Panc1 (cell line): ENCODE measurements at regions not wholly inside any gene's neighbourhood (a gene's known extent, or its start where the extent isn't known, plus 50 kb on each side); places are given as distances from the start of the nearest gene placed in this dataset.

Experiments used
- CTCF ChIP-seq: fragments of 450-650 bp; IDR thresholded peaks from 2 replicates; pipeline ENCODE4 v1.5.1; 2017; ENCODE audit warnings: mild to moderate bottlenecking
- POLR2AphosphoS5 ChIP-seq: IDR thresholded peaks from 2 replicates; pipeline ENCODE4 v1.6.1; 2012; ENCODE audit warnings: mild to moderate bottlenecking, low read depth, low read length, moderate library complexity
- SIN3A ChIP-seq: IDR thresholded peaks from 2 replicates; pipeline ENCODE4 v1.6.1; 2012; ENCODE audit warnings: low read depth, mild to moderate bottlenecking, low read length, moderate library complexity, borderline replicate concordance; ENCODE audit not compliant: insufficient read depth
- TCF7L2 ChIP-seq: IDR thresholded peaks from 2 replicates; pipeline ENCODE4 v1.6.1; 2011; ENCODE audit warnings: mild to moderate bottlenecking, low read depth, low read length, inconsistent platforms
- TF ChIP-seq, protein P1 (sequence below), 2 experiments: IDR thresholded peaks; 2 replicates each; pipeline ENCODE4 v1.6.1; 2011 to 2012; ENCODE audit warnings: low read depth in 2 of 2, control low read depth in 1 of 2, low read length in 1 of 2, mild to moderate bottlenecking in 1 of 2, moderate library complexity in 1 of 2; ENCODE audit not compliant: insufficient read depth in 1 of 2

- TF ChIP-seq CTCF, result no peak
- no peak for TF ChIP-seq TCF7L2
- TF ChIP-seq, protein P1, sequence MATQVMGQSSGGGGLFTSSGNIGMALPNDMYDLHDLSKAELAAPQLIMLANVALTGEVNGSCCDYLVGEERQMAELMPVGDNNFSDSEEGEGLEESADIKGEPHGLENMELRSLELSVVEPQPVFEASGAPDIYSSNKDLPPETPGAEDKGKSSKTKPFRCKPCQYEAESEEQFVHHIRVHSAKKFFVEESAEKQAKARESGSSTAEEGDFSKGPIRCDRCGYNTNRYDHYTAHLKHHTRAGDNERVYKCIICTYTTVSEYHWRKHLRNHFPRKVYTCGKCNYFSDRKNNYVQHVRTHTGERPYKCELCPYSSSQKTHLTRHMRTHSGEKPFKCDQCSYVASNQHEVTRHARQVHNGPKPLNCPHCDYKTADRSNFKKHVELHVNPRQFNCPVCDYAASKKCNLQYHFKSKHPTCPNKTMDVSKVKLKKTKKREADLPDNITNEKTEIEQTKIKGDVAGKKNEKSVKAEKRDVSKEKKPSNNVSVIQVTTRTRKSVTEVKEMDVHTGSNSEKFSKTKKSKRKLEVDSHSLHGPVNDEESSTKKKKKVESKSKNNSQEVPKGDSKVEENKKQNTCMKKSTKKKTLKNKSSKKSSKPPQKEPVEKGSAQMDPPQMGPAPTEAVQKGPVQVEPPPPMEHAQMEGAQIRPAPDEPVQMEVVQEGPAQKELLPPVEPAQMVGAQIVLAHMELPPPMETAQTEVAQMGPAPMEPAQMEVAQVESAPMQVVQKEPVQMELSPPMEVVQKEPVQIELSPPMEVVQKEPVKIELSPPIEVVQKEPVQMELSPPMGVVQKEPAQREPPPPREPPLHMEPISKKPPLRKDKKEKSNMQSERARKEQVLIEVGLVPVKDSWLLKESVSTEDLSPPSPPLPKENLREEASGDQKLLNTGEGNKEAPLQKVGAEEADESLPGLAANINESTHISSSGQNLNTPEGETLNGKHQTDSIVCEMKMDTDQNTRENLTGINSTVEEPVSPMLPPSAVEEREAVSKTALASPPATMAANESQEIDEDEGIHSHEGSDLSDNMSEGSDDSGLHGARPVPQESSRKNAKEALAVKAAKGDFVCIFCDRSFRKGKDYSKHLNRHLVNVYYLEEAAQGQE (IDR thresholded peaks at IDR 0.05; ENCODE audit: insufficient read depth in 1 of 2, low read depth in 2 of 2, low read length in 1 of 2), result no peak
- no peak for TF ChIP-seq SIN3A
- no peak for TF ChIP-seq POLR2AphosphoS5
Observed at GRCh38 chr6:6859105-6859504, 248.7 kb upstream of the RREB1 start.
